Amniotic epithelial cell (primary cell): ENCODE measurements at regions not wholly inside any gene's neighbourhood (a gene's known extent, or its start where the extent isn't known, plus 50 kb on each side); places are given as distances from the start of the nearest gene placed in this dataset.
"Not testable (repeated sequence)": the region's sequence is repeated elsewhere in the genome, so short reads cannot be mapped to it uniquely, and the experiment has no call there.

ENCODE experiments used
- DNase-seq: peaks from one replicate; pipeline ENCODE4 v3.0.0-alpha.2; 2010; ENCODE audit warnings: low read depth

DNA sequence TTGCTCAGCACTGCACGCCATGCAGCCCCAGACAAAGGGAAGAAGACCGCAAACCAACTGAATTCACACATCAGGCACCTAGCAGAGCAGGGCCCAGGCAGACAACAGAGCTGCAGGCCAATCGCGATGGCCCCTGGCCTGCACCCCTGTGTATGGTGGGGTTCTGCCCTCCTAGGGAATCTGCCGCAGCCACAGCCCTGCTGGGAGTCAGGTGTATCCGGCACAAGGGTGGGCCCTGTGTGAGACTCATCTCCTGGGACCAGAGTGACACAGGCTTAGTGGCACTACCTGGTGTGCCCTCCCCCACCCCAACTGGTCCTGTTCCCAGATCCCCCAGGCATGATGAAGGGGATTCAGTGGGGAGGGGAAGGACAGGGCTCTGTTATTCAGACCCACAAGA, 122.8 kb downstream of the ATPSCKMT start:
- no peak for DNase-seq

DNA sequence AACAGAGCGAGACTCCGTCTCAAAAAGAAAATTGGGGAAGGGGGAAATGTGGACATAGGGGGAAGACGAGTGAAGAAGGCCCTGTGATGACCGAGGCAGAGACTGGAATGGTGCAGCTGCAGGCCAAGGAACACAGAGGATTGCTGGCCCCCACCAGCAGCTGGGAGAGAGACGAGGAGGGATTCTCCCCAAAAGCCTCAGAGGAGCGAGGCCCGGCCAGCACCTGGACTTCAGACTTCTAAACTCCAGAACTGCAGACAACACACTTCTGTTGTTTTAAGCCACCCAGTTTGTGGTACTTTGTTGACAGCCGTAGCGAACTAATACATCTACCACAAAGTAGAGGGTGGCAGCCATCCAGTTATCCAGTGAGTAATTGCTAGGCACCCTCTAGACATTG, 124.6 kb downstream of the ATPSCKMT start:
- no peak for DNase-seq

DNA sequence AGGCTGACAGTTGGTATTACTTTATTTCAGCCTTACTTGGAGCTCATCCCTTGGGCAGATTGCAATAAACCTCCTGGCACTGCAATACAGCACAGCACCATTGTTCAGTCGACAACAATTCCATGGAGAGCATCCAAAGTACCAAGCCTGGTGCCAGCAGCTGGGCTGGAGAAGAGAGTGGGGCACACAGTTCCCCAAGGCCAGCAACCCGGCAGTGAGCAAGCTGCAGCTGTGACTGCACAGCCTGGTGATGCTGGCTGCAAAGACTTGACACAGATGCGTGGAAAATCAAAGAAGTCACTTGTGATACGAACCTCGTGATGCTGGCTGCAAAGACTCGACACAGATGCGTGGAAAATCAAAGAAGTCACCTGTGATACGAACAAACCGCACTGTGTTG, 125.4 kb downstream of the ATPSCKMT start:
- no peak for DNase-seq

DNA sequence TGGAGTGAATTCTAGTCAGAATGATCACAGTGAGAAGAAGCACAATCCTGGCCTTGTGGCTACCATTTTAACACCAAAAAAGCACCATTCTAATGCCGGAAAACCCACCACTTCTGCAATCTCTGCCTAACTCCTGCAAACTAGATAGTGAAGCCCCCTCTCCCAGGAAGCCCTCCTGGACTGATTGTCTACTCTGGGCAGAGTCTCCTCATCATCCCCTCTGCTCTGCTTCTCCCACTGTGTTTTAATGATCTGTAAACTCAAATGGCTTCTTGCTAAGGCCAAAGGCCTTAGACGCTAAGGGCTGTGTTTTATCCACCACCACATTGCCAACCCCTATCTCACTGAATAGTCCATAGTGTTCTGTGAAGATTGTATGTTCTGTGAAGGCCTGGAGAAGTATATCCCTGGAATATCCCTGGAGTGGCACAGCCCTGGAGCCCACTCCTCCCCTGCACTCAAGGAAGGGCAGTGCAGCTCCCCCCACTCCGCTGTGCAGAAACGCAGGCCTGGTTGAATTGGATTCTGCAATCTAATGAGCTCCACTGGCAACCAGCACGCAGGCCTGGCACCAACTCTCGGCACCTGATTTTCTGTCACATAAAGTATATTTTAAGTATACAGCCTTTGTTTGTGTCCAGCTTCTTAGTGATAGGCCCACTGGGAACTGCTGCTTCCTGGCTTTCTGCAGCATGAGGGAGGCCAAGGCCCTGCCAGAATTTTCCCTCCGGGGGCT, 126.3 kb downstream of the ATPSCKMT start:
- no peak for DNase-seq

DNA sequence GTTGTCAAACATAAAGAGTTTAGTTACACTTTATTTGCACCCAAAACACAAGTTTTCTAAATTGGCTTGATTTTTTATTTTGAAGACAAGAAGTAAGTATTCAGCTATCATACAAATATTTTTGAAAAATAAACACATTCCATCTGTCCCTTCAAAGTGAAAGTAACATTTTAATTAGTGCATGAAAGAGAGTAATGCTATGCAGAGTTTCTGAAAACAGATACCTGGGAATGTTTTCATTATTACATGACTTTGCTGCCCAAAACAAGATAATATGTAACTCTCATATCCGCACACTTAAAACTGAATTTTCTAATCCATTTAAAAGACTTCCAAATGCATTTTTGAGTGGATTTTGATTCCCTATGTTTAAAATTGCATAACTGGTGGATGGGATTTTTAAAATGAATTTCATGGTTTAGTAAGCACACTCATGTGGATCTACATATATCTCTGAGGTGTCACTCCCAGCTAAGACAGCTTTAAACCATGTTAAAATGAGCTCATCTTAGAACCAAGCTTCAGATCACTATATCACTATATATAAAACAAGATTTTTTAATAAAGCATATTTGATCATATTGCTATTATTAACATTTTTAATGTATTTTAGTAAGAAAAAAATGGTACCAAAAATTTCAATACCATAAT, 127.5 kb downstream of the ATPSCKMT start:
- no peak for DNase-seq

DNA sequence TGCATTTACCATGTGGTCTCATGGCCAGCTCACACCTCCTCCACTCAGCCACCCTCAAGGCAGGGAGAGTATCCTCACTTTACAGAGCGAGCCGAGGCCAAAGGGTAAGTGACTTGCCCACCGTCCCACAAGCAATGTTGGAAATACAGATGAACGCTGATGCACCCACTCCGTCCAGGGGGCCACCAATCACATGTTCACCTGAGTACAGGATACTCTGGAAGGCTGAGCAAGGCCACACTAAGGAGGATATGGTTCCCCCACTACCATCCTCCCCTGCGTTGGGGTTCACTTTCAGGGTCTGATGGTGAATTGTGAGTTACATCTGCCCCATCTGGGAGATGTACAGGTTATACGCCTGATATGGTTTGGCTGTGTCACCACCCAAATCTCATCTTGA, 128.8 kb downstream of the ATPSCKMT start:
- no peak for DNase-seq

DNA sequence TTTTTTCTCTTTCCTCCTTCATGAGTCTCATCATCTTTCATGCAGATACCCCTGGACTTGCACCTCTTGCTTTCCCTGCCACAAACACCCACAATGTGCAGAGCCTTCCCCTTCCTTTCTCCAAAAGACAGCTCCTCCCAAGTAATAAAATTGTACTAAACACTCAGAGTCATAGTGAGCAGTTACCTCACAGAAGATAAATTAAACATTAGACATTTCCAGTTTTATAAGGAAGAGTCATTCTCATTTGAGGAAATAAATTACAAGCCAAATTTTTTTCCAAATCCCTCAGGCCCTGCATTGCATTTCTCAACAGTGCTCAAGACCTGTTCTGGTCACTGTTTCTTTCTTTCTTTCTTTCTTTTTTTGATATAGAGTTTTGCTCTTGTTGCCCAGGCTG, 131.5 kb downstream of the ATPSCKMT start:
- no peak for DNase-seq

DNA sequence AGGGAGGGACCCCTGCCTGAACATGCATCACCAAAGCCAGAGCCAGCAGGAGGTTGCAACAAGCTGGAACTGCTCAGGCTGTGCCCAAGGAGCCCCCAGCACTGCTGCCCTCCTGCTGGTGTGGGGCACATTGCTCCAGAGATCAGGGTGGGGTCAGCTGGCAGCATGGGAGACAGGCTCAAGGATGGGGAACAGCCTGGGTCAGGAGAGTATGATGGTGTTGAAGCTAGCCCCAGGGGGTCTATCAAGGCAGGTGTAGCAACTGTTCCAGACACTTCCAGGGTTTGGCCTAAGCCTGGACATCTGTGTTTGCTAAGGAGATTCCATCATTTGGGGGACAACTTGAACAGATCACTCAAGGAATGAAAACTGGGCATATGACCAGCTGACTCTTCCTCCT, 133.1 kb downstream of the ATPSCKMT start:
- DNase-seq = no peak

DNA sequence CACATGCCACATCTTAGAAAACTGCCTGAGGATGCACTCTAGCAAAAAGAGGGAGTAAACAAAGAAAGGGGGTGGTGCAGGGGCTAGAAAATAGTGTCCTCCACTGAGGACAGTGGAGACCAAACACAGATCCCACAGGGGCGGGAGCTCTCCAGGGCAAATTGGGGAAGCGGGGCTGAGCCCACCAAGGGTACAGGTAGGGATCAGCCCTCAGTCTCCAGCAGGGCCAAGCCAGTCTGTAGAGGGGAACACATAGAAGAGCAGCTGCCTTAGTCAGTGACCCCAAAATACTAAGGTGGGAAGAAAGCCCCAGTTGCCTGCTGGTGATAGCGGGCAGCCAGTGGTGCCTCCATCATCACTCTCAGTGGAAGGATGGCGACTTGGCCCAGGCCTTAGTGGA, 134.0 kb downstream of the ATPSCKMT start:
- no peak for DNase-seq

DNA sequence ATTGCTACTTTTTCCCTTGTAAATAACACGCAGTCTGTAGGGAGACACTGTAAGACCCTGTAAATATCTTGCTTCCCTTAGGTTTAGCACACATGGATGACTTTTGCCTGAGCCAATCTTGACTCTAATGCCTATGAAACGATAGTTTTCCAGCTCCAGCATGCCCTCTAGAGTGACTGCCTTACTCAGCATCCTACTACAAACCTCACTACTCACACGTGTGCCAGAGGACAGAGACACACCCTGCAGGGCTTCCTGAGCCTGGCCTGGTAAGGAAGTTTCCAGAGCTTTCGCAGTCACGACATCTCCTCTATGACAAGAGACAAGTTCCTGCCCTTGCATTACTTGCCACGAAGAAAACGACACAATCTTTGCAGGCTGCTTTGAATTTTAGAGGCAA, 138.1 kb downstream of the ATPSCKMT start:
- peak; percentile 32 for DNase-seq

DNA sequence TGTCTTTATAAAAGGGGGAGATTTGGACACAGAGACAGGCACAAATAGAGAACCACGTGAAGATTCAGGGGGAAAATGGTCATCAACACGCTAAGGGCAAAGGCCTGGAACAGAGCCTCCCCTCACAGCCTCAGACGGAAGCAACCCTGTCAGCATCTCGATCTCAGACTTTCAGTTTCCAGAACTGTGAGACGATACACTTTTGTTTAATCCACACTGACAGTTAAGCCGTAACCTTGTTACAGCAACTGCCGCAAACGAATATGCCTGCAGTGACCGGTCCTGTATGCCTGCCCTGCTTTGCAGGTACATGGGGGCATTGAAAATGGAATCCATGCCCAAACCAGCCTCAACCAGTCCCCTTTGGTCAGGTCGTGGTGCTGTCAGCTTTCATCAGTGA, 139.5 kb downstream of the ATPSCKMT start:
- no peak for DNase-seq

DNA sequence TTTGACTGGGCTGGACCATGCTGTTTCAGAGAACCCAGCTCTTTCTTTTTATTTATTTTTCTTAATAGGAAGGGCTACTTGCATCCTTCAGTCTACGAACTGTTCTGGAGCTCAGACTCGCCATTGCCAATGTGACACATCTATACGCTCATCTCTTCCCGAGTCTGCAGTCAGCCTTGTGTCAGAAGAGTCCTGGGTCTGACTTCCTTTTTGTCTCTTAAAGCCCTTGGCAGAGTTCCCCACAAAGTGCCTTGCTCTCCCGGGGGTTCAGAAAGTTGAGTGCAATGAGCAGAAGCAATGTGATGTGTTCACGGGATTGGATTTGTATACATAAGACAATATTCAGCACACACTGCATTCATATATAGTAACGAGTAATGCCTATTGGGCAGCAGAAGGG, 140.4 kb downstream of the ATPSCKMT start:
- DNase-seq = no peak

DNA sequence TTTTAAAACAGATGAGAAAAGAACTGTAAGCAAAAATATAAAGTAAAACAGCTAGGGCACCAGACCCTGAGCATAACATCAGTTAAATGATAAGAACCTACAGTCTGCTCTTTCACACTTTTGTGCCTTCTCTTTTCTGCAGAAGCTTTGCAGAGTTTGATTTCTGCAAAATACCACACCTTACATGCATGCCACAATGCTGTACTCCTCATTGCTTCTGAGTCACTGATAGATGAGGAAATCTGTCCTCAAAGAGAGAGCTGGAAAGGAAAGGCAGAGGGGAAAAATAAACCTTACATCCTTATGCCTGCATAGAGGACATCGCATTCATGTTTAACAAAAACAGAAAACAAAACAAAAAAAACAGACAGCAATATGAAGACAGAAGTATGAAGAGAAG, 142.9 kb downstream of the ATPSCKMT start:
- no peak for DNase-seq

DNA sequence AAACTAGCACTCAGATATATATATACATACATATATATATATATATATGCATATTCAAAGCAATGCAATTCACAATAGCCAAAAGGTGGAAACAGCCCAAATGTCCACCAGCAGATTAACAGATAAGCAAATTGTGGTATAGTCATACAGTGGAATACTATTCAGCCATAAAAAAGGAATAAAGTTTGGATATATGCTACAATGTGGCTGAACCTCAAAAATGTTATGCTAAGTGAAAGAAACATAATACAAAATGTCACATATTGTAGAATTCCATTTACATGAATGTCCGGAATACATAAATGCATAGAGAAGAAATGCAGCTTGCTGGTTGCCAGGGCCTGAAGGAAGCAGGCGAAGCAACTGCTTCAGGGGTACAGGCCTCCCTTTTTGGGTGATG, 143.4 kb downstream of the ATPSCKMT start:
- DNase-seq = no peak

DNA sequence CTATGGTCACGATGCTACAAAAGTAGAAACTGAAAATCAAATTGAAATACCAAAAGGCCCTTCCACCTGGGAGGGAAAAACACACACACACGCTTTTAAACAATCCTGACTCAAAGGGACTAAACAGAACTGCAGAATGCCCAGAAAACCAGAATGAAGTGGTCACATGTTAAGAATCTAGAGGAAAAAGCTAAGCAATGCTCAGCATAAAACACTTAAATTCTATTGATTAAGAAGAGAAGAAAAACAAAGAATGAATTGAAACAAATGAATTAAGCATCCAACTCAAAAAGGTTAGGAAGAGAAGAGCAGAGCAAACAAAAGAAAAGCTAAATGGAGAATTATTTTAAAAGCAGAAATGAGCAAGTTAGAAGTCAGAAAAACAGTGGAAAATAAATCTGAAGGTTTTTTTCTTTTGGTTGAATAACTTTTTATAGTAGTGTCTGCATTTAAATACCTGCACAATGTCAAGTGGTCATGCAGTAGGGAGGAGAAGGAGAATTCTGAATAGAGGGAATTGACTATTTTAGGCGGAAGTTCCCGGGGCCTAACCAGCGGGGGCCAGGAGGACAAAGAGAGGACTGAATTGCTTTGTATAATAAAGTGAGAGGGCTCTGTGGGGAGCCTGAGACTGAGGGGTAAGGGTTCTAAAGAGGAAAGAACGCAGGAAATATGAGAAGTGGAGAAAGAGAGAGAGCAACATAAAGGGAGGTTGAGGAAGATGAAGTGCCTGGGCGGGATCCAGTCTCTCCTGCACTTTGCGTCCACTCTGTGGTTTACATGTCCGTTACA, 146.8 kb downstream of the ATPSCKMT start:
- no peak for DNase-seq

DNA sequence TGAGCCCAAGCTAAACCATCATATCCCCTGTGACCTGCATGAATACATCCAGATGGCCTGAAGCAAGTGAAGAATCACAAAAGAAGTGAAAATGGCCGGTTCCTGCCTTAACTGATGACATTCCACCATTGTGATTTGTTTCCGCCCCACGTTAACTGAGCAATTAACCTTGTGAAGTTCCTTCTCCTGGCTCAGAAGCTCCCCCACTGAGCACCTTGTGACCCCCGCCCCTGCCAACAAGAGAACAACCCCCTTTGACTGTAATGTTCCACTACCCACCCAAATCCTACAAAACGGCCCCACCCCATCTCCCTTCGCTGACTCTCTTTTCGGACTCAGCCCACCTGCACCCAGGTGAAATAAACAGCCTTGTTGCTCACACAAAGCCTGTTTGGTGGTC, 147.5 kb downstream of the ATPSCKMT start:
- DNase-seq = not testable (repeated sequence)

DNA sequence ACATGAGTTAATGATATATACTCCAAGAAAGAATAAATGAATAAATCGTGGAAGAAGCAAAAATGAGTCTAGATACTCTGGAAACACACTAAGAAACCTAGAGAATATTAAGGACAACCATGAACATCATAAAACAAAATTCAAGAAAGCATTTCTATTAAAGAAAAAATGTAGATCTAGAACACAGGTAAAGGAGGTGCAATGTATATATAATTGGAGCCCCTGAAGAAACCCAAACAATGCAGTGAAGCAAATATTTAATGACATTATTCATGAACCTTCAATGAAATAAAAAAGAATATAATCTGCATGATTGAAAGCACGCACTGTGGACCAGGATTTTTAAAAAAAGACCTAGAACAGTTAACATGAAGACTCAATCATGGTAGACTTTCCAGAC, 150.1 kb downstream of the ATPSCKMT start:
- DNase-seq = no peak

DNA sequence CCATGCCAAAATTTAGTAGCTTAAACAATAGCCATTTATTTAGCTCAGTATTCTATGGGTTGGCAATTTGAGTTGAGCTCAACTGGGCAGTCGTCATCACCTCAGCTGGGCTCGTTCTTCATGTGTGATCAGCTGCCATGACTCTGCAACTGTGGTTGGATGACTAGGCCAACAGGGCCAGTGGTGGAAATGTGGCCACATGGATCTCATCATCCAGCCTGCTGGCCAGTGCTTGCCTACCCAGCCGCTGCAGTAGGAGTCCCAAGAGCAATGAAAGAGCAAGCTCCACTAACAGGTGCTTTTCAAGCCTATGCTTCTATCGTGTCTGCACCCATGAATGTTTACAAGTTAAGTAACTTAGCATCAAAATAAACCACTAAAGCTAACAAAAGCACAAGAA, 158.0 kb downstream of the ATPSCKMT start:
- DNase-seq = no peak

DNA sequence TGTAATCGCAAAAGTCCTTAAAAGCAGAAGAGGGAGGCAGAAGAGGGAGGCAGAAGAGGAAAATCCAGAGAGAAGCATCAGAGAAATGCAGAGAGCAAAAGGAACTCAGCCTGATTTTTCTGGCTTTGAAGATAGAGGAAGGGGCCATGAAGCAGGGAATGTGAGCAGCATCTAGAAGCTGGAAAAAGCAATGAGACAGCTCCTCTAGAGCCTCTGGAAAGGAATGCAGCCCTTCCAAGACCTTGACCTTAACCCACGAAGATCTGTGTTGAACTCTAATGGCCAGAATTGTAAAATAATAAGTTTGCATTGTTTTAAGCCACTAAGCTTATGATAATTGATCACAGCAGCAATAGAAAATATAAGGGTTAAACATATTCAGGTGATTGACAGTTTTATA, 159.6 kb downstream of the ATPSCKMT start:
- DNase-seq = no peak

DNA sequence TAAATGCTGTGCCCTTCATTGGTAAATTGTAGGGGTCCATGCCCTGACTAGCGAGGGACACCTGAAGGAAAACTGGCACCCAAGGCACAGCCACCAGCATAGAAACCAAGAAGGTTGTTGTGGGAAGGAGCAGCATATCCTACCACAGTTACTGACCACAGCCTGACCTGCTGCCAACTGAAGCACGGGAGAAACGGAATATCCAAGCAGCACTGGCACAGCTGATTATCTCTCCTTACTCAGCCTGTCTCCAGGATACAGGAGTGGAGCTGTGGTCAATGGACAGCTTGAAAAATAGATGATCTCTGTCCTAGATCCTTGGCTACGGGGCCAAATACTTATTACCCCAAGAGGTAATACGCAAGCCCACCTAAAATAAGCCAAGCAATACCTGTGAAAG, 164.5 kb downstream of the ATPSCKMT start:
- DNase-seq = no peak

DNA sequence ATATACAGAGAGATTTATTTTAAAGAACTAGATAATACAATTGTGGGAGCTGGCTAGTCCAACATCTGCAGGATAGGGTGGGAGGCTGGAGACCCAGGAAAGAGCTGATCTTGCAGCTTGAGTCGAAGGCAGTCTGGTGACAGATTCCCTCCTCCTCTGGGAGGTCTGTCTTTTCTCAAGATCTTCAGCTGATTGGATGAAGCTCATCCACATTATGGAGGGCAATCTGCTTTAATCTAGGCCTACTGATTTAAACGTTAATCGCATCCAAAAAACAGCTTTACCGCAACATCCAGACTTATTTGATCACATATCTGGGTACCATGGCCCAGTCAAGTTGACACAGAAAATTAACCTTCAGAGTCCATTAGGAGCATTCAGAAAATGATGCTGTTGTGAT, 168.1 kb downstream of the ATPSCKMT start:
- DNase-seq = no peak

DNA sequence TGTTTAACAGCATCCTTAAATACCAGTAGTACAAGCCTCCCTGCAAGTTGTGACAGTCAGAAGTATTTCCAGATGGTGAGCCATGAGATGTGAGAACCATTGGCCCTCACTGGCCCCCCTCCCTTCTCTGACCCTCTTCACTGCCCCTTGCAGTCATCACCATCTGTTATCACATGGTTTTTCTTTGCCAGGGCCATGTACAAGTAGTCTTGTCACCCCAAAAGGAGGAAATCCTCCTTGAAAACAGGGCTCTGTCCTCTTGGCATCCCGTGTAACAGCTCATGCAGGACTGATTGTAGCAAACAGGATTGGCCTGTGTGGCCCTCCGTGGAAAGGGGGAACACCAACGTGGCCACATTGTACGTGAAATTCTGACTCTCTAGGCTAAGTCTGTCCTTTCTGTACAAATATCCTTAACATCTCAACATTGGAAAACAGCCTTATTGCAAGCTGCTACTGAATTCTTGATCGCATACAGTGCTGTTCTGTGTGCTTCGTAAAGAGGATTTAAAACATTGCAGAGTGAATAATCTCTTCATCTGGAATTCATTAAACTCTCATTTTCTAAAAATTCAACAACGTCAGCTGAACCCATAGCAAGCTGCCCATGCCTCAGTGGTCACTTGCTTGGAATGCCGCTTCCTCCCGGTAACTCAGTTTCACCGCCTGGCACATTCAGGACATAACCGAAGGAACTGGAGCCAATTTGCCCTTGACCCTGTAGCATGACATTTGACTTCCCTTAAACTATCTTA, 171.7 kb downstream of the ATPSCKMT start:
- no peak for DNase-seq
